NCI-H146 treated with DMSO at 0.1 percent for 48 hours (cell line): ENCODE measurements at regions not wholly inside any gene's neighbourhood (a gene's known extent, or its start where the extent isn't known, plus 50 kb on each side); places are given as distances from the start of the nearest gene placed in this dataset.

Experiments used
- DNase-seq: peaks from one replicate; lab custom pipeline; 2025; ENCODE audit not compliant: unreplicated experiment; lab: John Stamatoyannopoulos, UW

DNA sequence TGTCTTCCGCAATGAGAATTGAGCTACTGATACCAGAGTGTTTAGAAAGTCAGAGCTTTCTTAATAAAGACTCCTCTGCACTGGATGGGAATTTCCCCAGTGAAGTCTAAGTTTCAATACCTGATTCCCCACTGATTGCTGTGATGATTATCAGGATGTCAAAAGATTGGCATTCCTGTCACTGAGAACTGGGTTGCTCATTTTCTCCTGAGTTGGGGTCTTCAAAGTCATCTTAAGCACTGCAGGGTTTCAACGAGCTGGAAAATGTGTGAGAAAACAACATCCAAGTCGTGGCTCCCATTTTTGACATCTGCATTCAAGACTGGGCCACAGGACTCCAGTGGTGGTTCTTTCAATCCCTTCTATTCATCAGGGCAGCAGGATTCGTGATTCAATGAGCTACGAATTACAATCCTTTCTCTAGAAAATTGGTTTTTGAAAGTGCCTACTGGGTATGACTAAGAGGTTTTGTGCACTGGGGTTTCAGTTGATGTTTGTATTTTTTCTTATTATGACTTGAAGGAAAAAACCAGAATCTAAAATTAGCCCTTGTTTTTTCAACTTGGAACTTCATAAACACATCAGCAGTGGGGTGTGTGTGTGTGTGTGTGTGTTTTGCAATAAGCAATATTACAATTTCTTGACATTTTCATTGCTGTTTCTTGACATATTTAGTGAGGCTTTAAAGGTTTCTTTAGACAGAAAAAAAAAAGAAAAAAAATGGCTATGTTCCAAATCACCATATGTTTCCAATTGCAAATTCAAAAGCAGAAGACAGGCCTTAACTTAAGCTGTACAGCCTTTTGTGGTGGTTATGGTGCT is 233.0 kb downstream of the FAM76B start:
- no peak for DNase-seq

DNA sequence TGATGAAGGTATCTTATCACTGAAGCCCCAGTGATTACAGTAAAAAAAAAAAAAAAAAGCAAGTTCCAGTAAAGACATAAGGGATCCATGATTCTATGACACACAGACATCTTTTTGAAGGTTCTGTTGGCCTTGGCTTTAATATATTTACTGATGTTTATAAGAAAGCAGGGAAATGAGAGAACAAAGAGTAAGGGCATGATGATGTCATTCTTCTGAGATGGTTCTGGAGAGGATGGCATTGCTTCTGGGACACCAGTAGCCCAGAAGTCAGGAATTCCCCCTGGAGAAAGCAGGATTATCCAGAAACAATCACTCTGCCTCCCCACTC is 233.6 kb downstream of the FAM76B start:
- DNase-seq: no peak

DNA sequence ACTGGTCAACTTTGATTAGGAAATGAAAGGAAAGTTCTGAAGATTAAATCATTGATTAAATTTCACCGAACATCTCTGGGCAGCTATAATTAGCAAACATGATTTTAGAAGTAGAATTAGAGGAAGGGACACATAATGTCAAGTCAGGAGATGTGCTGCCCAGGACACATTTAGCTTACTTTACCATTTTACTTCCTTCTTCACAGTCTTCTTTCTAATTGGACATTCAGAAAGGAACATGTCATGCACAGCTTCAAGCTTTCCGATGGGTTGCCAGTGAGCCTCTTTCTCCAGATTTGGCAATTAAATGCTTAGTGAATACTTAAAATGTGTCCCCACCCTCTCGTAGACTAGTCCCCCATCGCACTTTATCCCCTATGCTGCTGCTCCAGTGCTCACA is 234.7 kb downstream of the FAM76B start:
- DNase-seq: no peak

DNA sequence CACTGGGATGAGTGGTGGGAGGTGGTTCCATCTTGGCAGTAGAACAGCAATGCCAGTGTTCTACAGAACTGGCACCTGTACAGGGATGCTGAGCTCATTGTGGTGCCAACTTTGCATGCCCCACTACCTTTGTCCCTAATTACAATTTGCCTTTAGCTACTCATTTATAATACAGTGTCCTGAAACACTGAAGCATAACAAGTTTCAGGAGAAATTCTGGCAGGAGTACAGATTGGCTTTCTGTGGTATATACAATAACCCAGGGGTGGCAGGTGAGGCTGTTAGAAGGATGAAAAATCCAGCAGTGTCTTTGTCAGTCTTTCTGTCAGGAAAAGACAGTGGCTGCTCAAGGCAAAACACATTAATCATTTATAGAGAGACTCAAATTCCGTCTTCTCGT is 240.3 kb downstream of the FAM76B start:
- no peak for DNase-seq

DNA sequence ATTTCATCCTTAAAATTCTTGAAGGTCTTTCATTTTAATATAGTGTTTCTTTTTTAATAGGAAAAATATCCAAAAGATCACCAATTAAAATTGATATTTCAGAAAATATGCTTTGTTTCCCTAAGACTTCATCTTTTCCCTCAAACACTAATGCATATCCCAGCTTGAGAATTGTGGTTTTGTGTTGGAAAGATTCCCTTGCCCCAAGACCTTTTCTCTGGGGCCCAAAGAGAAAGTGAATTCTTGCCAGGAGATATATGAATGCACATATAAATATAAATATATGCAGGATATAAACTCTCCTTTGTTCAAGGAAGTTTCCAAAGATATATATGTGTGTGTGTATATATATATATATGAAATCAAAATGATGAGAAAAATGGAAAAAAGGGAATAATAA is 241.2 kb downstream of the FAM76B start:
- no peak for DNase-seq

DNA sequence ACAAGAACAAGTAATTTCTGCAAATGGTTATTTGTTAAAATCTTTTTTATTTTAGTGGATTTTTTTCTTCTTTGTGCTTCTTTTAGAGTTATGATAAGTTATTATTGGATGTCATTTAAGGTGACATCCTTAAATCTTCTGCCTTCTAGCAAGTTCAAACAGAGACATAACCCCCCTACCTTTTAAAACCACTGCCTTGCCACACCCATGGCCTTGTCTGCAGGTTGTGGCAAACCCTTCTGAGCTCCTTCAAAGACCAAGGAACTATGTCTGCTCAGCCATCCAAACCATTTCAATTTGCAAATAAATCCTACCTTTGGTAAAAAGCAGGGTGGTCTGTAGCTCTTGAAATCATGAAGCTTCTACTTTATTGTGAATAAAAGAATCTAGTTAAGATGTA is 241.6 kb downstream of the FAM76B start:
- no peak for DNase-seq

DNA sequence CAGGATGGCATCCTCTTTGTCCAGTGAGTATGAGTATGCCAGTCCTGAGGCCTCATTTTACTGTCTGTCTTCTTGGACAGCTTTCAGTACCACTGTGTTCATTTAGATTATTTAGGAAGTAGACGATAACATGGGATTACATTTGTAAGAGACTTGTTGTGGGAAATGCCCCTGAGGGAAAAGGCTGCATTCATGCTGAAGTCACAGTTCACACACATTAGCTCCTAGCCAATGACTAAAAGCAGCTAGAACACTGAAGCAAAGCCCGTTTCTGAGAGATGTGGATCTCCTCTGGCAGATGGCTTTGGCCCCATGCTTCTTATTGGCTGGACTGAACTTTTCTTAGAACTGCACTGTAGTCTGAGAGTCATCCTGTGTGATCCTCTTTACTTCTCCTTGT is 242.4 kb downstream of the FAM76B start:
- DNase-seq: no peak

DNA sequence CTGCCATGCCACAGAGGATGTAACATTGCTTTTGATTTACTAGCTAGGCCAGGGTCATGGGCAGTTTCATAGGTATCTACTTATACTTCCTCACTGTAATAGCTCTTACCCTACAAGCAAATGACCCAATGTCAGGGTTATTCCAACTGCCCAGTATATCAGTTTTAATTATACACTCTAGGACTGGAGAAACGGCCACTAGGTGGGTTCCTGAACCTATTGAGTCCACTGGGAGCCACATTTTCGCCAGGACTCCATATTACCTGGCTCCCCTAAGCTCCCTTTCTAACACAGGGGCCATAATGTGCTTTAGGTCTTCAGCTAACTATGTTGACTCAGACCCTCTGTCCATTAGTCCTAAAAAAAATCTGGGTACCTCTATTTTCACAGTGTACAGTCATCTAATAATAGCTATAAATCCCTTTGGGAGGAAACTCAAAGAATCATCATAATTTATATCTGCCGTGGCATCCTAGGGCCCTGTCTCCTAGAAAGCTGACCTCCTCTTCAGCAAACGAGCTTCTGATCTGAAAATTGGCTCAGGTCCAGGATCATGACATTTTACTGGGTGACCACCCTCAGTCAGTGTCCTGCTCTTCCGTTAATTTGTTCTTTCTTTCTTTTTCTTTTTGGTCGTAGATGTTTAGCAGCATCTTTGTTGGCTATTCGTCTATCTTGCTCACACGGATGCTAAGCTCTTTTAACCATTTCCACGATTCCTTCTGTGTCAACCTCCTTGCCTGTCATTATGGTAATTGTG is 244.3 kb downstream of the FAM76B start:
- no peak for DNase-seq

DNA sequence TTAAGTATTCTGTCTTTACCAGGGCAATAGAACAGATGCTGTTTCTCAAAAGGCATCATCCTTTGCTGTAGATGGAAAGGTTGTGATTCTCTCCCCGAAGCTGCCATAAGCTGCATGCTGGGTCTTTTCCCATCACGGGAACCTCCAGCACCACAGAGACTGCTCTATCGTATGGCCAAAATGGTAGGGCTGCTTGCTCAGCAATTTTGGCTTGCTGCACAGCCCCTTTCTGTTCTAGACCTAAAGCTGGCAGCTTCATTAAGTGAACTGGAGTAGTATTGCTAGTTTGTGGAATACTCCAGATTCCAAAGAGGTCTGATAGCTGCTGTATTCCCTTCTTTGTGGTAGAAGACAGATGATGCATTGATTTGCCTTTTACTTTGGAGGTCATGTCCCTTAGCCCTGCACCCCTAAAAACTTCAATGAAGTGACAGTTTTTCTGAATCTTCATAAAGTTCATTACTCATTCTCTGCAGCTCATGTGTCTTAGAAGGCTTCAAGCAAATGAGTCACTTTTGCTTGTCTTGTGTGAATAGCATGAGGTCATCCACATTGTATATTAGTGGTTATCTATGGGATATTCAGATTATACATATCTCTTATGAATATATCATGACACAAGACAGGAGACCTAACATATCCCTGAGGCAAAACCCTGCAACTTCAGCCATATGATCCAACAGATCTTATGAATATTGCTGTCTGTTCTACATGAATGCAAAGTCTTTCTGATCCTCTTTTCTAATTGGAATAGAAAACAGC is 245.3 kb downstream of the FAM76B start:
- DNase-seq: no peak

DNA sequence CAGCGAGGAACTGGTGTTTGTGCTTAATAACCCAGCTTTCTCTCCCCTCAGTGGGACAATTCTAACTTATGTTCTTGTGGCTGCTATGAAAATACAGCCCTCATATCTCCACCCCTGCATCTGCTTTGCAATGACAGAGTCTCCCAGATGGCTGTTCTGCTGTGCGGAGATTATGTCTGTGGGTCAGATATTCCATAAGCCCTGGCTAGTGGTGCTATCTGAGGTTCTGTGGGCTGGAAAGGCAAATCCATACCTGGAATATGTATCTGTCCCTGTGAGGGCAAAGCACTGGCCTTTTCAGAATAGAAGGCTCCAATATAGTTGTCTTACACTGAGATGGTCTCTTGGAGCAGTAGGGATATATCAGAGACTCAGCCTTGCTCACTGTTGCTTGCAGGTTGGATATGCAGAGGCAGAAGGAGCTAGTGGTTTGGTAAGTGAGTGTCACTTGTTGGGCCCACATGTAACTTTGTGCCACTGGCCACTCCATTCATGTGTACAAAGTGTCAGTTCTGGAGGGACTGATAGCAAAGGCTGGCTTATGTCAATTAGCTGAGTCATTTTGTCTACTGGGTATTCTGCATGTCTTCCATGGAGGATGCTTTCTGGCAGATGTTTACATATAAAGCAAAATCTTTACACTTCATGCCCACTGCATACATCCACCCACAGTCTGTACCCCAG is 246.6 kb downstream of the FAM76B start:
- DNase-seq: no peak

DNA sequence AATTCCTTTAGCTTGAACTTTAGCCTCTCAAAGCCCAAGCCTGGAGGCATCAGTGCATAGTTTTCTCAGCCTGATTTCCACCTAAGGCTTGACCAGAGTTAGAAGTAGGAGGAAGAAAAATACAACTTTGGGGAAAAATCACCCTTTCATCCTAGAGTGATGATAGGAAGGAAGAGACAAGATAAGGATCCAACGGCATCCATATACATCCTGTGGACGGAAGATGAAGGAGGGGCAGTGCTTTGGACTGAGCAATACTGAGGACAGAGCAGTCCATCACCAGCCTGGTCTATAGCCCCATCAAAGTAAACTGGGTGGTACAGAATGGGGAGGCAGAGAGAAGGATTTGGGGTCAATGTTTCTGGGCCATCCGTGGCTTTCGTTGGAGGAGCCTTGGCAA is 247.9 kb downstream of the FAM76B start:
- no peak for DNase-seq

DNA sequence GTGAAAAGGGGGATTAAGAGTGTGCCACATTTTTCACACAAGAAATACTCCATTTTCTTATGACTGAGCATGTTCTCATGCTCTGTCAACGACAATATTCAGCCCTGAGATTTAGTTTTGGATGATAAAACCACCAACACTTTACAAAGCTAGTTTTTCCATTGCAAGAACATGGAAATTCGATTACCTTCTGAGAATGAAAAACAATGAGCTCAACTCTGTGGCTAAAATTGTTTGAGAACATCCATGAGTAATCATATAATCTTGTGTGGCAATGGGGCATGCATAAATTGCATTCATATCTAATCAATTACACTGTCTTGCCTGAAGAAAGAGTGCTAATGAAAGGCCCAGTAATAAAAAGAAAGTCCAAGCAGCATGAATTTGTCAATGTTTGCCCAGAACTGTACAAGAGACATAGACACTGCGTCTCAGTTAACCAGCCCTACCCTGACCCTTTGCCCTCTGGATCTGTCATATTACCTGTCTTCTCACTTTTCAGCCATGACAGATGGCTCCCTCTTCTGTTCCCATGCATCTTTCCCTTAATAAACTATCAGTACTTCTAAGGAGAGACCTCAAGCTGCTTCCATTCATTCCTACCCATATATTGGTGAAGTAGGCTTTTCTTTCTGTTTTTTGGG is 253.4 kb downstream of the FAM76B start:
- DNase-seq: no peak

DNA sequence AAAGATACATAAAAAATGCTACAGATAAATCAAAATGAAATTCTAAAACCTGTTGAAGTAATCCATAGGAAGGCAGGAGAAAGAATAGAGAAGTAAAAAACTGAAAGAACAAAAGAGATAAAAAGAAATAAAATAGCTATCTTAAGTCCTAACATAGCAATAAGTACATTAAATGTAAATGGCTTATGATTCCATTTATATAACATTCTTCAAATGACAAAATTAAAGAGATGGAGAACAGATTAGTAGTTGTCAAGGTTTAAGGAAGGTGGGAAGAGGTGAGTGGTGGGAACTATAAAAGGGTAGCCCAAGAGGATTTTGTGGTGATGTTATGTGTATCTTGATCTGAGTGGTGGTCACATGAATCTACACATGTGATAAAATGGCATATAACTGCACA is 254.8 kb downstream of the FAM76B start:
- DNase-seq: no peak

DNA sequence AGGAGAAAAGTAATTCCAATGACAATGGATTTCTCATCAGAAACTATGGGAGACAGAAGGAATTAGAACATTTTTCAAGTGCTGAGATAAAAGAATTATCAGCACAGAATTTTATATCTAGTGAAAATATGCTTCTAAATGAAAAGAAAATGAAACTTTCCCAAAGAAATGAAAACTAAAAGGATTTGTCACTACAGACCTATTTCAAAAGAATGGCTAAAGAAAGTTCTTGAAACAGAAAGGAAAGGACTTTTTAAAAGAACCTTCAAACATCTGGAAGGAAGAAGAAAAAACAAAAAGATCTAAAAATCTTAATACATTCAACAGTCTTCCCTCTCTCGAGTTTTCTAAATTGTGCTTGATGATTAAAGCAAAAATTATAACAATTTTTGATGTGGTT is 255.4 kb downstream of the FAM76B start:
- DNase-seq: no peak

DNA sequence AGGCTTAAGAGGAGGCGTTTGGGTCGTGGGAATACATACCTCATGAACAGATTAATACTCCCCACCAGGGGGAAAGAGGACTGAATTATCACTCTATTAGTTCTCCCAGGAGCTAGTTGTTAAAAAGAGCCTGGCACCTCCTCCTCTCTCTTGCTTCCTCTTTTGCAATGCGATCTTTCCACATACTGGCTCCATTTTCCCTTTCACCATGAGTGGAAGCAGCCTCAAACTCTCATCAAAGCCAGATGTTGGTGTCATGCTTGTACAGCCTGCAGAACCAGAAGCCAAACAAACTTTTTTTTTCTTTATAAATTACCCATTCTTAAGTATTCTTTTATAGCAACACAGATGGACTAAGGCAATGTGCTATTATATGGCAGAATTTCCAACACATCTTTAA is 258.5 kb downstream of the FAM76B start:
- no peak for DNase-seq

DNA sequence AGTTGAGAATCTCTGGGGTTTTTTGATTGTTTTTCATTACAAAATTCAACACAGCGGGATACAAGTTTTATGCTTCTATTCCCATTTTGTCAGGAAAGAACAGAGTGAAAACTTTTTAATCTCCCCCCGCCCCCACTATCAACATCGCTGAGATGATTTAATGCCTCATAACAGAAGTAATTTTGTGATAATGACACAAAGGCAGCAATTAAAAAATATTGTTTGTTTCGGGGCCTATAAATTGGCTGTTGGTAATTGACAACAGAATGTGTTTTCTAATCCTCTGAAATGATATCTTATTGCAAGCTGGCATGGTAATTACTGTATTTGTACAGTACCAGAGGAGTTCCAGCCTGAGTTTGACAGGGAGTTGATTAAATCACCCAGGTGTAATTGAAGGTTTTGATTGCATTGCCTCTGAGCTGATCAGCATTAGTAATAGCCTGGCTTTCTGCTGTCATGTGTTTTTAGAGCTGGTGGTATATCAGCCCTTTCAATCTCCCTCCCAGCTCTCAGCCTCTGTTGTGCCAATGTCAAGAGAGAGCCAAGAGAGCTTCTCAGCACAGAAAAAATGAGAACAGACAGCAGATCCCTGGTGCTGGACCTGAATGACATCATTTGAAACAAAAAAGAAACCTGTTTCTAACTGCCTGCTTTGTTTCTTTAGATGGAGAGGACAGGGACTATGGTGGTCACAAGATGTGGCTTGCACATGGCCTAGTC is 265.1 kb downstream of the FAM76B start:
- no peak for DNase-seq

DNA sequence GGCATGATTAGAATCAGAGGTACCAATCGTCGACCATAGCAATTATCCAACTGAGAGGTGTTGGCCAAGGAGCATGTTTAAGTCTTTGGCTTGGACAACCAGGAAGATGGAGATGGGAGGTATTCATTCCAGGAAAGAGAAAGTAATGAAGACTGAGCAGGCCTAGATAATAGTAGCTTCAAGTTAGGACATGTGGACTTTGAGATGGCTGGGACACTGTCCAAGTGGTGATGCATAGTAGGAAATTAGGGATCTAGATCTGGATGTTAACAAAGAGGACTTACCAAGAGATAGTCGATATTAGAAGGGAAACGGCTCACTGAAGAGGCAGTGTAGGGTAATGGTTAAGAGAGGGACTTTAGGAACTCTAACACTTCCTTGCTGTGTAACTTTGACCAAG is 266.7 kb downstream of the FAM76B start:
- DNase-seq: no peak

DNA sequence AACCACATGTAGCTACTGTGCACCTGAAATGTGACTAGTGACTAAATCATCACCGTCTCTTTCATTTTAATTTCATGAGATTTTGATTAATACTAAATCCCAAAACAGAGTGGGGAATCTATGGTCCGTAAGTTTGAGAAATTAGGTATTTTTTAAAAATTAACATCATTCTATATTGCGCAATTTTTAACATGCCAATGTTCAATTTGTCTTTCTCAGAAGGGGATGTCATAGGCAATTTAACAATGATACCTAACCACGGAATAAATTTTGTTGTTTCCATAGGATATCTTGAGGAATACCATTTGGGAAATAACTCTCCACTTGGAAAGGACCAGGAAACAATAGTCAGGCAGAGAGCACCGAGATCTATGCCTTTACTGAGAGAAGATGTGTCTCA is 267.7 kb downstream of the FAM76B start:
- DNase-seq: no peak

DNA sequence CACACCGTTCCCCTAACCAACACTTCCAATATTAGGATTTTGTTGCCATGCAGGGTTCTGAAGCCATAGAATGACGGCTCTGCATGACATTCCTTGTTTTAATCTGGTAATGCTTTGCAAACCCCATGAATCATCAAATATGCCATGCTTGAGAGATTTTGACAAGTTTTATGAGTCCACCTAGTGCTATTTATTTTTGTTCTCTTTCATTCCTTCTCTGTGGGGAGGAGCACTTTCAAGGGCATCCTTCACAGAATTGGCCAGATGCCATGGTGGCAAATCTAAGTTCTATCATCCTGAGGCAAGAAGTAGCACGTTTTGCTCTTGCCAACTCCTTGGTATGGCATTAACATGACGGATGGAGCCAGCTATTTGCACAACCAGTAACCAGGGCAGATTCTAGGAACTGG is 268.4 kb downstream of the FAM76B start:
- no peak for DNase-seq
